Coronary artery (tissue), 2 donors: ENCODE measurements at regions not wholly inside any gene's neighbourhood (a gene's known extent, or its start where the extent isn't known, plus 50 kb on each side); places are given as distances from the start of the nearest gene placed in this dataset.

Experiments
- DNase-seq: peaks from one replicate; pipeline ENCODE4 v3.0.0-alpha.2; 2017; ENCODE audit warnings: low spot score
- H3K27ac ChIP-seq, 2 donors: fragments of 200-600 bp; sonication (generic); one replicate each; pipeline ENCODE4 v1.5.1; 2016 to 2019
- H3K4me3 ChIP-seq: fragments of 200-600 bp; sonication (generic); 2 replicates; pipeline ENCODE4 v1.5.1; 2016; ENCODE audit warnings: mild to moderate bottlenecking, moderate library complexity
- TF ChIP-seq, protein P1 (sequence below): fragments of 200-600 bp; sonication (generic); IDR thresholded peaks from one replicate; pipeline ENCODE4 v1.5.1; 2019; ENCODE audit warnings: antibody characterized with exemption

DNA sequence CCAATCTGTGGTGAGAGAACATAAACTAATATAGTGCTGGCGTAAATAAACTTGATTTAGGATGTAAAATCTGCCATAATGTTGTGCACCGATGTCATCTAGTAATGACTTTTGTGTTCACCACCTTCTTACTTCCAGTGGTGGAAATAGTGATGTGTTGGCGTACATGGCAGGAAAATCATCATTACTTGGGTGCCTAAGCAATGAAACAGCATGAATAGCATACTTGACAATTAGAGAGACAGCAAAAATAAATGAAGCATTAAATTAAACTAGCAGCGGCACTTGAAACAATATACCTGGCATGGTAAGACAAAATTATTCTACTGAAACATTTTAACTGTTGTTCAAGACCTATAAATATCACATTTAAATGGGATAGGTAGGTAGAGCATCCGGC, 73.2 kb upstream of the DSC1 start:
- no peak overlapping the region for H3K27ac ChIP-seq

GRCh38 chr18:31237142-31237541, 74.5 kb upstream of the DSC1 start:
- DNase-seq: no peak
- no peak overlapping the region for H3K27ac ChIP-seq
- TF ChIP-seq, protein P1, sequence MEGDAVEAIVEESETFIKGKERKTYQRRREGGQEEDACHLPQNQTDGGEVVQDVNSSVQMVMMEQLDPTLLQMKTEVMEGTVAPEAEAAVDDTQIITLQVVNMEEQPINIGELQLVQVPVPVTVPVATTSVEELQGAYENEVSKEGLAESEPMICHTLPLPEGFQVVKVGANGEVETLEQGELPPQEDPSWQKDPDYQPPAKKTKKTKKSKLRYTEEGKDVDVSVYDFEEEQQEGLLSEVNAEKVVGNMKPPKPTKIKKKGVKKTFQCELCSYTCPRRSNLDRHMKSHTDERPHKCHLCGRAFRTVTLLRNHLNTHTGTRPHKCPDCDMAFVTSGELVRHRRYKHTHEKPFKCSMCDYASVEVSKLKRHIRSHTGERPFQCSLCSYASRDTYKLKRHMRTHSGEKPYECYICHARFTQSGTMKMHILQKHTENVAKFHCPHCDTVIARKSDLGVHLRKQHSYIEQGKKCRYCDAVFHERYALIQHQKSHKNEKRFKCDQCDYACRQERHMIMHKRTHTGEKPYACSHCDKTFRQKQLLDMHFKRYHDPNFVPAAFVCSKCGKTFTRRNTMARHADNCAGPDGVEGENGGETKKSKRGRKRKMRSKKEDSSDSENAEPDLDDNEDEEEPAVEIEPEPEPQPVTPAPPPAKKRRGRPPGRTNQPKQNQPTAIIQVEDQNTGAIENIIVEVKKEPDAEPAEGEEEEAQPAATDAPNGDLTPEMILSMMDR: no peak
- H3K4me3 ChIP-seq: no peak overlapping the region

More for the DNA sequence above, 73.2 kb upstream of the DSC1 start:
- DNase-seq: no peak
- H3K4me3 ChIP-seq: no peak overlapping the region
- TF ChIP-seq, protein P1: no peak

DNA sequence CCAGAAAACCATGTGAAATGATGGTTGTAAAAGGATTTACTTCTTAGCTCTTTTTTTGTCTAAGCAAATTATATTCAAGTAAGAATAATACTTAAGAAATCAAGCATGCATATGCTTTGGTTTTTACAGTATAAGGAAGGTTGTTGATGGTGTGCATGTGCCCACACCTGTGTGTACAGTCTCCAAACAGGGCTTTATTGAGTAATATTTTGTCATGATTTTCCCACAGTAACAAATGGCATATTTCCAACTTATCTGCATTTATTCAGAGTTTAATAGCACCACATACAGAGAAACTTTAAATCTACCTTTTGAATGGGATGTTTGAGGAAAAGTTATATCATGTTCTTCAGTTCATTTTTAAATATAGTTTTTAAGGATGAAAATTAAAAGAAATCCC, 76.5 kb upstream of the DSG1 start:
- DNase-seq: no peak
- no peak overlapping the region for H3K4me3 ChIP-seq
- TF ChIP-seq, protein P1: no peak
- H3K27ac ChIP-seq: no peak overlapping the region

- DNase-seq: no peak
- Histone ChIP-seq H3K27ac (no peak overlapping the region), H3K4me3 (no peak overlapping the region)
- TF ChIP-seq, protein P1: no peak
These were observed 76.0 kb upstream of the DSG1 start for GRCh38 chr18:31241900-31242409.

DNA sequence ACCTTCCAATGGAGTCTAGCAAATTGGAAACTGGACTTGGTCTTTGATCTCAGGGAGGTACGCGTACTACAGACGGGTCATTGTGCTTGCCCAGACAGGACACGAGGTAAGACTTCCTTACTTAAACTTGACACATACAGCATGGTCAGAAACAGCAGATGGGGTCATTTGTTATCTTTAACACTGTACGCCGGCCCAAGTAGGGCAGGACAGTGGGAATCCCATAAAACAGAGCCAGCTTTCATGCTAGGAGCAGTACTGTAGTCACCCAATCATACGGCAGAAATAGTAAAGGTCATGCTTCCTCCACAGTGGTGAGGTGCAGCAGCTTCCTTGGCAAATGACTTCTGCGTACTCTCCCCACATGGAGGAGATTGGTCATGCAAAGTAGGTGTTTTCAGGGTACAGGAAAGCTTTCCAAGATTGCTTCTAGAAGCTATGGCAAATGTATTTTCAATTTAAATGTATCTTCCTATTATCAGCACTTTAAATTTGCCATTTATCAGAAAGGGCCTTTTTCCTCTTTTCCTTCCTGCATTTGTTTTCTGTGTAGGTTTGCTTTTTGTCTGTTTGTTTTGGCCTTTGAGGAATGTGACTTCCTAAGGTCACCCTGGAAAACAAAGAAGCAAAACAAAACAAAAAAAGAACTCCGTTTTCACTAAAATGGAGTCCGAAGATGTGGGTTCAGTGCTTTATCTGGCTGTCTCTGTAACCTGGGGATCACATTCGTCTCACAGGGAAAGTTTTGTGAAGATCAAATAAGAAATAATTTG, 74.0 kb upstream of the DSG1 start:
- no peak overlapping the region for H3K27ac ChIP-seq
- H3K4me3 ChIP-seq: no peak overlapping the region
- DNase-seq: no peak
- TF ChIP-seq, protein P1: no peak

DNA sequence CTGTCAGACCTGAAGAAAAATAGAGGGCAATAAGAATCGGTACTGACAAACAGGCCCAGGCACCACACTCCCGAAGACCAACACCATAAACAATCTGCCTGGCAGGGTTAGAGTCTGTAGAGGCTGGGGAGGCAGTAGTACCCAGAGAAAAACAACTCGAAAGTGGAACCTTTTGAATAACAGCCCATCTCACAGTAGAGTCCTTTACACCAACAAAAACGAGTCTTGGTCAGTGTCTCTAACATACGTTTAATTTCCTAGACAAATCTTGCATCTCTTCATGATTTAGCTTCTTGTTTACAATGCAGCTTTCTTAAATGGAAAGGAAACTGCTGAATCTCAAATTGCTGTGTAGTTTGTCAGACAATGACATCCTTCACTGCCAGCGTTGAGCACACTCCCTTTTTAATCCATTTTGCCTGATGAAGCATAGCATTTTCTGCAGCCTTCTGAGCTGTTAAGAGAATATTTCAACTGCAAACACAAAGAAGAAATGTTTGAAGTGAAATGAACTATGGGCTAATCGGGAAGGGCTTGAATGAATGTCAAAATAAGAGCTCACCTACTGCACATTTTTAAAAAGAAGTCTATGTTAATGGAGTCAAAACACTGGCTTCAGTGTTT, 73.1 kb upstream of the DSG1 start:
- no peak overlapping the region for H3K4me3 ChIP-seq
- no peak for DNase-seq
- TF ChIP-seq, protein P1: no peak
- H3K27ac ChIP-seq: no peak overlapping the region

GRCh38 chr18:31245820-31246219, 72.1 kb upstream of the DSG1 start:
- no peak overlapping the region for H3K27ac ChIP-seq
- no peak overlapping the region for H3K4me3 ChIP-seq
- DNase-seq: no peak
- TF ChIP-seq, protein P1: no peak
